Upper lobe of left lung (tissue), 6 donors: ENCODE measurements at regions not wholly inside any gene's neighbourhood (a gene's known extent, or its start where the extent isn't known, plus 50 kb on each side); places are given as distances from the start of the nearest gene placed in this dataset.
"Not testable (repeated sequence)": the region's sequence is repeated elsewhere in the genome, so short reads cannot be mapped to it uniquely, and the experiment has no call there.

ENCODE experiments used
- ATAC-seq, 2 donors: fragments of 200-7000 bp; cut with Tn5 transposase; one replicate each; pipeline ENCODE4 v1.9.1; 2022; ENCODE audit warnings: mild to moderate bottlenecking in 2 of 2, moderate library complexity in 2 of 2; ENCODE audit not compliant: low FRiP score in 2 of 2
- DNase-seq, 2 donors: peaks; one replicate each; pipeline ENCODE4 v3.0.0-alpha.2; 2019 to 2020
- H3K27ac ChIP-seq, 4 donors: fragments of 200-600 bp; sonication (generic); one replicate each; pipeline ENCODE4 v1.5.1; 2016 to 2019
- H3K27me3 ChIP-seq, 4 donors: fragments of 200-600 bp; sonication (generic); one replicate each; pipeline ENCODE4 v1.5.1; 2017 to 2019
- H3K36me3 ChIP-seq, 4 donors: fragments of 200-600 bp; sonication (generic); one replicate each; pipeline ENCODE4 v1.5.1; 2016 to 2019
- H3K4me1 ChIP-seq, 4 donors: fragments of 200-600 bp; sonication (generic); one replicate each; pipeline ENCODE4 v1.5.1; 2018 to 2019
- H3K4me3 ChIP-seq, 4 donors: fragments of 200-600 bp; sonication (generic); one replicate each; pipeline ENCODE4 v1.5.1; 2017 to 2019; ENCODE audit warnings: mild to moderate bottlenecking in 2 of 4, moderate library complexity in 1 of 4
- H3K9me3 ChIP-seq, 4 donors: fragments of 200-600 bp; sonication (generic); one replicate each; pipeline ENCODE4 v1.5.1; 2018 to 2019
- CTCF ChIP-seq, 6 experiments: fragments of 450-650 bp in 4 of 6; fragments of 200-600 bp in 2 of 6; sonication (generic) in 2 of 6; IDR thresholded peaks; one replicate each; pipeline ENCODE4 v1.5.1; 2016 to 2019; ENCODE audit warnings: antibody characterized with exemption in 6 of 6
- EP300 ChIP-seq, 4 donors: sonication (generic); formaldehyde crosslinking; IDR thresholded peaks; one replicate each; pipeline ENCODE4 v1.5.1; 2017; ENCODE audit warnings: antibody characterized with exemption in 4 of 4, control low read depth in 2 of 4
- POLR2A ChIP-seq, 4 donors: fragments of 450-650 bp; IDR thresholded peaks; one replicate each; pipeline ENCODE4 v1.5.1; 2016 to 2017; ENCODE audit warnings: antibody characterized with exemption in 4 of 4, mild to moderate bottlenecking in 2 of 4
- POLR2AphosphoS5 ChIP-seq, 2 donors: sonication (generic); formaldehyde crosslinking; IDR thresholded peaks; one replicate each; pipeline ENCODE4 v1.5.1; 2017; ENCODE audit warnings: antibody characterized with exemption in 2 of 2
- WGBS, 2 donors: methylation state at CpG; one replicate each; pipeline ENCODE4 v1.1.5; 2017 to 2018; 5-methylcytosine and 5-hydroxymethylcytosine counted together
- donor health status: DM: no; HTN: no; CAD: no; lungs with moderate emphysema.
- donor health status: DM: no; HTN: yes; CAD: no; lungs with severe emphysema.

GRCh38 chr11:126145954-126146353, 65.5 kb downstream of the RPUSD4 start:
- no peak for DNase-seq
- H3K4me1 ChIP-seq: peaks cover 4 to 10% (median 6%) of the 10 kb centered on the region in 4 donors
- TF ChIP-seq CTCF (IDR thresholded peaks at IDR 0.05) (no peak), POLR2A (IDR thresholded peaks at IDR 0.05) (no peak), POLR2AphosphoS5 (IDR thresholded peaks at IDR 0.05) (no peak), EP300 (IDR thresholded peaks at IDR 0.05) (no peak)

DNA sequence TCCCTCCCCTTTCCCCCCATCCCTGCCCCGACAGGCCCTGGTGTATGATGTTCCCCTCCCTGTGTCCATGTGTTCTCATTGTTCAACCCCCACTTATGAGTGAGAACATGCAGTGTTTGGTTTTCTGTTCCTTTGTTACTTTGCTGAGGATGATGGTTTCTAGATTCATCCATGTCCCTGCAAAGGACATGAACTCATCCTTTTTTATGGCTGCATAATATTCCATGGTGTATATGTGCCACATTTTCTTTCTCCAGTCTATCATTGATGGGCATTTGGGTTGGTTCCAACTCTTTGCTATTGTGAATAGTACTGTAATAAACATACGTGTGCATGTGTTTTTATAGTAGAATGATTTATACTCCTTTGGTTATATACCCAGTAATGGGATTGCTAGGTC, 68.0 kb downstream of the RPUSD4 start:
- H3K27me3 ChIP-seq, H3K36me3 ChIP-seq, ATAC-seq, H3K27ac ChIP-seq, DNase-seq, H3K9me3 ChIP-seq, H3K4me3 ChIP-seq: not testable (repeated sequence)
- 84 to 96% methylated on average over 2 of the region's 2 CpGs for WGBS, 2 donors
- peaks cover 22 to 35% (median 24%) of the 10 kb centered on the region in 4 donors for H3K4me1 ChIP-seq

More at GRCh38 chr11:126145954-126146353, 65.5 kb downstream of the RPUSD4 start:
- Histone ChIP-seq H3K27me3 (no peaks in the 10 kb centered on the region), H3K4me3 (no peak overlapping the region), H3K27ac (no peak overlapping the region), H3K36me3 (no peaks in the 10 kb centered on the region), H3K9me3 (no peaks in the 10 kb centered on the region)
- WGBS, 2 donors: 65 to 81% methylated on average over 7 to 9 of the region's 9 CpGs
- ATAC-seq: peak in 1 of 2 donors; percentile 13

DNA sequence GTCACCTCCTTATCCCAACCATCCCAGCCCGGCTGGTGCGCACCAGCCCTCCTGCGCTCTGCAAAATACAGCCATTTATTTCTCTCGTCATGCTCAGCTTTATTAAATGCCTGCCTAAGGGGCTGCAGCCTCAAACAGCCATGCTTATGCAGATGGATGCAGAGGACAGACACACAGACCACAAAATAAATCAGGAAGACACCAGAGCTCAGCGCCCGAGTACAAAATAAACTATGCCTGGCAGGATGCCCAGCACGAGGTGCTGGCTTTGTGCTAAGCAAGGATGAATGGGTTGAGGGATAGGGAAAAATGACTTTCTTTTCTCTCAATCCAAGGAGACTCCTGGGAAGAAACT, 70.5 kb downstream of the RPUSD4 start:
- ATAC-seq (peak in 1 of 2 donors; percentile 48), DNase-seq (peak in 1 of 2 donors; percentile 41)
- Histone ChIP-seq H3K36me3 (no peaks in the 10 kb centered on the region), H3K4me3 (peak overlapping the region in 1 of 4 donors; percentile 6), H3K27ac (peak overlapping the region in 3 of 4 donors; percentile 9 to 27 (median 10)), H3K4me1 (peaks cover 22 to 36% (median 25%) of the 10 kb centered on the region in 4 donors), H3K27me3 (no peaks in the 10 kb centered on the region), H3K9me3 (no peaks in the 10 kb centered on the region)
- TF ChIP-seq POLR2AphosphoS5 (IDR thresholded peaks at IDR 0.05): no peak
- no peak for TF ChIP-seq EP300 (IDR thresholded peaks at IDR 0.05)
- no peak for TF ChIP-seq POLR2A (IDR thresholded peaks at IDR 0.05)
- TF ChIP-seq CTCF (IDR thresholded peaks at IDR 0.05): no peak
- WGBS, 2 donors: 8 to 11% methylated on average over 5 to 7 of the region's 7 CpGs

- Histone ChIP-seq H3K27me3 (no peaks in the 10 kb centered on the region), H3K27ac (peak overlapping the region in 3 of 4 donors; percentile 9 to 27 (median 10)), H3K4me3 (peak overlapping the region in 1 of 4 donors; percentile 6), H3K36me3 (no peaks in the 10 kb centered on the region), H3K9me3 (no peaks in the 10 kb centered on the region), H3K4me1 (peaks cover 22 to 40% (median 27%) of the 10 kb centered on the region in 4 donors)
- WGBS, 2 donors: 27 to 46% methylated on average over 5 to 9 of the region's 9 CpGs
- TF ChIP-seq POLR2A (IDR thresholded peaks at IDR 0.05) (no peak), EP300 (IDR thresholded peaks at IDR 0.05) (no peak), POLR2AphosphoS5 (IDR thresholded peaks at IDR 0.05) (no peak), CTCF (IDR thresholded peaks at IDR 0.05) (no peak)
- ATAC-seq (peak; percentile 8 to 49), DNase-seq (no peak)
These were observed 71.1 kb downstream of the RPUSD4 start for GRCh38 chr11:126140201-126140925.

- ATAC-seq (peak; percentile 3 to 21), DNase-seq (peak in 1 of 2 donors; percentile 41)
- no peaks in the 10 kb centered on the region for H3K27me3 ChIP-seq
- H3K36me3 ChIP-seq: no peaks in the 10 kb centered on the region
- H3K4me3 ChIP-seq: no peak overlapping the region
- no peak for TF ChIP-seq POLR2AphosphoS5 (IDR thresholded peaks at IDR 0.05)
- TF ChIP-seq POLR2A (IDR thresholded peaks at IDR 0.05): no peak
- TF ChIP-seq CTCF (IDR thresholded peaks at IDR 0.05): no peak
- TF ChIP-seq EP300 (IDR thresholded peaks at IDR 0.05): no peak
- peak overlapping the region in 1 of 4 donors; percentile 2 for H3K27ac ChIP-seq
- 50 to 58% methylated on average over 13 of the region's 13 CpGs for WGBS, 2 donors
- no peaks in the 10 kb centered on the region for H3K9me3 ChIP-seq
- H3K4me1 ChIP-seq: peaks cover 22 to 43% (median 27%) of the 10 kb centered on the region in 4 donors
These were observed 72.0 kb downstream of the RPUSD4 start for GRCh38 chr11:126139111-126140091.
